ENCODE measurements at regions not wholly inside any gene's neighbourhood (a gene's known extent, or its start where the extent isn't known, plus 50 kb on each side); places are given as distances from the start of the nearest gene placed in this dataset.

- TF ChIP-seq POLR2A (IDR thresholded peaks at IDR 0.05; ENCODE audit: low read depth, low read length) (no peak), TAF1 (IDR thresholded peaks at IDR 0.05; ENCODE audit: borderline replicate concordance, low read depth, low read length) (no peak), POLR2AphosphoS5 (IDR thresholded peaks at IDR 0.05; ENCODE audit: low read depth, low read length) (no peak)
Measured at GRCh38 chrX:107324493-107325310, 118.3 kb downstream of the DNAAF6 start.
